ENCODE measurements at regions not wholly inside any gene's neighbourhood (a gene's known extent, or its start where the extent isn't known, plus 50 kb on each side); places are given as distances from the start of the nearest gene placed in this dataset.

GRCh38 chr14:35949920-35950513, 123.9 kb downstream of the BRMS1L start:
- TF ChIP-seq EZH2 (IDR thresholded peaks at IDR 0.05; ENCODE audit: low read depth): no peak
- no peak for TF ChIP-seq CTCF (conservative IDR thresholded peaks at IDR 0.05)

Data from PC-9 (cell line).